ENCODE measurements at regions not wholly inside any gene's neighbourhood (a gene's known extent, or its start where the extent isn't known, plus 50 kb on each side); places are given as distances from the start of the nearest gene placed in this dataset.
"Not testable (repeated sequence)": the region's sequence is repeated elsewhere in the genome, so short reads cannot be mapped to it uniquely, and the experiment has no call there.

- DNase-seq, result no peak
These were observed 190.4 kb downstream of the PAH start for GRCh38 chr12:102726686-102727085.

GRCh38 chr12:102722147-102722546, 194.9 kb downstream of the PAH start:
- DNase-seq, result no peak

GRCh38 chr12:102708108-102708507, 208.9 kb downstream of the PAH start:
- no peak for DNase-seq

- peak; percentile 44 for DNase-seq
These were observed 214.5 kb downstream of the PAH start for GRCh38 chr12:102702447-102703114.

- DNase-seq, result no peak
These were observed 215.7 kb upstream of the IGF1 start for GRCh38 chr12:102696045-102696444.

- no peak for DNase-seq
These were observed 214.5 kb upstream of the IGF1 start for GRCh38 chr12:102694903-102695302.

GRCh38 chr12:102691773-102692555, 211.6 kb upstream of the IGF1 start:
- DNase-seq, result no peak

GRCh38 chr12:102690253-102690652, 209.9 kb upstream of the IGF1 start:
- no peak for DNase-seq

- DNase-seq, result no peak
These were observed 209.3 kb upstream of the IGF1 start for GRCh38 chr12:102689701-102690100.

- DNase-seq, result no peak
These were observed 207.2 kb upstream of the IGF1 start for GRCh38 chr12:102687523-102687922.

GRCh38 chr12:102685841-102686240, 205.5 kb upstream of the IGF1 start:
- no peak for DNase-seq

GRCh38 chr12:102685172-102685571, 204.8 kb upstream of the IGF1 start:
- no peak for DNase-seq

- no peak for DNase-seq
These were observed 202.3 kb upstream of the IGF1 start for GRCh38 chr12:102682366-102683289.

- DNase-seq, result no peak
These were observed 201.4 kb upstream of the IGF1 start for GRCh38 chr12:102681747-102682146.

- DNase-seq, result no peak
These were observed 200.9 kb upstream of the IGF1 start for GRCh38 chr12:102681309-102681708.

- DNase-seq, result no peak
These were observed 199.9 kb upstream of the IGF1 start for GRCh38 chr12:102680304-102680703.

- no peak for DNase-seq
These were observed 196.4 kb upstream of the IGF1 start for GRCh38 chr12:102676812-102677211.

GRCh38 chr12:102675672-102676071, 195.3 kb upstream of the IGF1 start:
- DNase-seq, result no peak

- DNase-seq, result no peak
These were observed 193.2 kb upstream of the IGF1 start for GRCh38 chr12:102673606-102674005.

- DNase-seq, result not testable (repeated sequence)
These were observed 191.8 kb upstream of the IGF1 start for GRCh38 chr12:102672212-102672611.

GRCh38 chr12:102669056-102669455, 188.7 kb upstream of the IGF1 start:
- DNase-seq, result no peak

- DNase-seq, result not testable (repeated sequence)
These were observed 185.8 kb upstream of the IGF1 start for GRCh38 chr12:102666176-102666575.

- DNase-seq, result no peak
These were observed 179.0 kb upstream of the IGF1 start for GRCh38 chr12:102659200-102659911.
